PC-3 (cell line): ENCODE measurements at regions not wholly inside any gene's neighbourhood (a gene's known extent, or its start where the extent isn't known, plus 50 kb on each side); places are given as distances from the start of the nearest gene placed in this dataset.

Experiments
- EZH2 ChIP-seq: fragments of 300-600 bp; sonication (generic); IDR thresholded peaks from one replicate; pipeline ENCODE4 v1.6.1; 2017; ENCODE audit warnings: antibody characterized with exemption, mild to moderate bottlenecking, low read length; ENCODE audit not compliant: unreplicated experiment
- EZH2phosphoT487 ChIP-seq: fragments of 300-600 bp; sonication (generic); IDR thresholded peaks from 2 replicates; pipeline ENCODE4 v1.6.1; 2018; ENCODE audit warnings: mild to moderate bottlenecking, antibody characterized with exemption, low read length, borderline replicate concordance
- TF ChIP-seq, protein P1 (sequence below): fragments of 300-600 bp; sonication (generic); conservative IDR thresholded peaks from 2 replicates; pipeline ENCODE4 v1.5.1; 2017; ENCODE audit warnings: antibody characterized with exemption, low read depth, mild to moderate bottlenecking, low read length

DNA sequence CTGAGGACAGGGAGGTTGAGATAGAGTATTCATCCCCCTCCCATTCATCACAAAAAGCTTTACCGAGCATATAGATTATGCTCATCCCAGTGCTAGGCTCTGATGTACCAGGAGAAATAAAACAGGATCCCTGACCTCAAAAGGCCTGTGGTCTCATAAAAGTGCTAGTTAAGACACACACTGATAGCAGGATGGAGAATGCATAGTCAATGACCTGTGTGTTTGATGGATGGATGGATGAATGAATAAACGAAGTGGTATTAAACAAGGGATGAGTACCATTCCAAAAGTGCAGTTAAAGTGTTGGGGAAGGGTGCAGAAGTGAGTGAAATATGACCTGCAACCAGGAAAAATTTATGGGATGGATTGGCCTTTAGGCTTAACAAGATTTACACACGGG lies 133.9 kb upstream of the NUDT7 start:
- TF ChIP-seq, protein P1, sequence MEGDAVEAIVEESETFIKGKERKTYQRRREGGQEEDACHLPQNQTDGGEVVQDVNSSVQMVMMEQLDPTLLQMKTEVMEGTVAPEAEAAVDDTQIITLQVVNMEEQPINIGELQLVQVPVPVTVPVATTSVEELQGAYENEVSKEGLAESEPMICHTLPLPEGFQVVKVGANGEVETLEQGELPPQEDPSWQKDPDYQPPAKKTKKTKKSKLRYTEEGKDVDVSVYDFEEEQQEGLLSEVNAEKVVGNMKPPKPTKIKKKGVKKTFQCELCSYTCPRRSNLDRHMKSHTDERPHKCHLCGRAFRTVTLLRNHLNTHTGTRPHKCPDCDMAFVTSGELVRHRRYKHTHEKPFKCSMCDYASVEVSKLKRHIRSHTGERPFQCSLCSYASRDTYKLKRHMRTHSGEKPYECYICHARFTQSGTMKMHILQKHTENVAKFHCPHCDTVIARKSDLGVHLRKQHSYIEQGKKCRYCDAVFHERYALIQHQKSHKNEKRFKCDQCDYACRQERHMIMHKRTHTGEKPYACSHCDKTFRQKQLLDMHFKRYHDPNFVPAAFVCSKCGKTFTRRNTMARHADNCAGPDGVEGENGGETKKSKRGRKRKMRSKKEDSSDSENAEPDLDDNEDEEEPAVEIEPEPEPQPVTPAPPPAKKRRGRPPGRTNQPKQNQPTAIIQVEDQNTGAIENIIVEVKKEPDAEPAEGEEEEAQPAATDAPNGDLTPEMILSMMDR: no peak
- TF ChIP-seq EZH2phosphoT487: no peak
- no peak for TF ChIP-seq EZH2
